C4-2B (cell line): ENCODE measurements at regions not wholly inside any gene's neighbourhood (a gene's known extent, or its start where the extent isn't known, plus 50 kb on each side); places are given as distances from the start of the nearest gene placed in this dataset.

Experiments
- ZFX ChIP-seq: fragments of 450-650 bp; IDR thresholded peaks from 2 replicates; pipeline ENCODE4 v1.6.1; 2017
- TF ChIP-seq, protein P1 (sequence below): fragments of 450-650 bp; conservative IDR thresholded peaks from 2 replicates; pipeline ENCODE4 v1.5.1; 2017; ENCODE audit warnings: mild to moderate bottlenecking

GRCh38 chr11:10381736-10382135 lies 73.3 kb upstream of the AMPD3 start:
- TF ChIP-seq, protein P1, sequence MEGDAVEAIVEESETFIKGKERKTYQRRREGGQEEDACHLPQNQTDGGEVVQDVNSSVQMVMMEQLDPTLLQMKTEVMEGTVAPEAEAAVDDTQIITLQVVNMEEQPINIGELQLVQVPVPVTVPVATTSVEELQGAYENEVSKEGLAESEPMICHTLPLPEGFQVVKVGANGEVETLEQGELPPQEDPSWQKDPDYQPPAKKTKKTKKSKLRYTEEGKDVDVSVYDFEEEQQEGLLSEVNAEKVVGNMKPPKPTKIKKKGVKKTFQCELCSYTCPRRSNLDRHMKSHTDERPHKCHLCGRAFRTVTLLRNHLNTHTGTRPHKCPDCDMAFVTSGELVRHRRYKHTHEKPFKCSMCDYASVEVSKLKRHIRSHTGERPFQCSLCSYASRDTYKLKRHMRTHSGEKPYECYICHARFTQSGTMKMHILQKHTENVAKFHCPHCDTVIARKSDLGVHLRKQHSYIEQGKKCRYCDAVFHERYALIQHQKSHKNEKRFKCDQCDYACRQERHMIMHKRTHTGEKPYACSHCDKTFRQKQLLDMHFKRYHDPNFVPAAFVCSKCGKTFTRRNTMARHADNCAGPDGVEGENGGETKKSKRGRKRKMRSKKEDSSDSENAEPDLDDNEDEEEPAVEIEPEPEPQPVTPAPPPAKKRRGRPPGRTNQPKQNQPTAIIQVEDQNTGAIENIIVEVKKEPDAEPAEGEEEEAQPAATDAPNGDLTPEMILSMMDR: no peak
- TF ChIP-seq ZFX: no peak
